MM.1S (cell line): ENCODE measurements at regions not wholly inside any gene's neighbourhood (a gene's known extent, or its start where the extent isn't known, plus 50 kb on each side); places are given as distances from the start of the nearest gene placed in this dataset.

Source experiments
- CTCF ChIP-seq: fragments of 300-600 bp; sonication (generic); IDR thresholded peaks from 2 replicates; pipeline ENCODE4 v1.5.1; 2016; ENCODE audit warnings: antibody characterized with exemption, low read length, mixed read lengths
- EZH2phosphoT487 ChIP-seq: fragments of 300-600 bp; sonication (generic); IDR thresholded peaks from 2 replicates; pipeline ENCODE4 v1.6.1; 2018; ENCODE audit warnings: antibody characterized with exemption, low read length

- TF ChIP-seq CTCF = no peak
- TF ChIP-seq EZH2phosphoT487 = no peak
These were observed 269.4 kb upstream of the ELAC2 start for GRCh38 chr17:13287226-13287625.
